ENCODE measurements at regions not wholly inside any gene's neighbourhood (a gene's known extent, or its start where the extent isn't known, plus 50 kb on each side); places are given as distances from the start of the nearest gene placed in this dataset.

- peaks cover 0 to 3% (median 0%) of the 10 kb centered on the region in 4 donors for H3K9me3 ChIP-seq
- H3K4me3 ChIP-seq, result no peak overlapping the region
- no peaks in the 10 kb centered on the region for H3K4me1 ChIP-seq
- 61 to 71% methylated on average over 4 of the region's 4 CpGs for WGBS, 2 donors
- H3K27me3 ChIP-seq, result no peaks in the 10 kb centered on the region
- no peaks in the 10 kb centered on the region for H3K36me3 ChIP-seq
- DNase-seq (ENCODE audit: low spot score in 2 of 2), result no peak
- TF ChIP-seq EP300 (IDR thresholded peaks at IDR 0.05) (no peak), POLR2A (IDR thresholded peaks at IDR 0.05) (no peak), CTCF (IDR thresholded peaks at IDR 0.05) (no peak)
- H3K27ac ChIP-seq, result no peak overlapping the region
Observed at GRCh38 chr5:153299891-153300290, 190.6 kb upstream of the GRIA1 start.

- H3K4me3 ChIP-seq, result no peak overlapping the region
- DNase-seq (ENCODE audit: low spot score in 2 of 2), result no peak
- WGBS, 2 donors, result 36 to 40% methylated on average over 1 of the region's 1 CpG
- TF ChIP-seq EP300 (IDR thresholded peaks at IDR 0.05) (no peak), POLR2A (IDR thresholded peaks at IDR 0.05) (no peak), CTCF (IDR thresholded peaks at IDR 0.05) (no peak)
- H3K4me1 ChIP-seq, result no peaks in the 10 kb centered on the region
- no peak overlapping the region for H3K27ac ChIP-seq
- H3K9me3 ChIP-seq, result no peaks in the 10 kb centered on the region
- no peaks in the 10 kb centered on the region for H3K27me3 ChIP-seq
- no peaks in the 10 kb centered on the region for H3K36me3 ChIP-seq
Observed at GRCh38 chr5:153308282-153308681, 182.2 kb upstream of the GRIA1 start.

GRCh38 chr5:153318556-153318955 lies 171.9 kb upstream of the GRIA1 start:
- H3K4me1 ChIP-seq, result no peaks in the 10 kb centered on the region
- TF ChIP-seq CTCF (IDR thresholded peaks at IDR 0.05) (no peak), EP300 (IDR thresholded peaks at IDR 0.05) (no peak), POLR2A (IDR thresholded peaks at IDR 0.05) (no peak)
- DNase-seq (ENCODE audit: low spot score in 2 of 2), result no peak
- no peak overlapping the region for H3K4me3 ChIP-seq
- H3K9me3 ChIP-seq, result no peaks in the 10 kb centered on the region
- no peaks in the 10 kb centered on the region for H3K27me3 ChIP-seq
- 71 to 73% methylated on average over 4 of the region's 4 CpGs for WGBS, 2 donors
- no peaks in the 10 kb centered on the region for H3K36me3 ChIP-seq
- no peak overlapping the region for H3K27ac ChIP-seq

GRCh38 chr5:153321478-153321877 lies 169.0 kb upstream of the GRIA1 start:
- H3K4me1 ChIP-seq, result no peaks in the 10 kb centered on the region
- H3K36me3 ChIP-seq, result no peaks in the 10 kb centered on the region
- no peak for DNase-seq (ENCODE audit: low spot score in 2 of 2)
- H3K4me3 ChIP-seq, result no peak overlapping the region
- no peaks in the 10 kb centered on the region for H3K9me3 ChIP-seq
- 88 to 95% methylated on average over 1 of the region's 1 CpG for WGBS, 2 donors
- TF ChIP-seq CTCF (IDR thresholded peaks at IDR 0.05), result no peak
- no peak for TF ChIP-seq POLR2A (IDR thresholded peaks at IDR 0.05)
- no peak for TF ChIP-seq EP300 (IDR thresholded peaks at IDR 0.05)
- H3K27me3 ChIP-seq, result no peaks in the 10 kb centered on the region
- H3K27ac ChIP-seq, result no peak overlapping the region

- Histone ChIP-seq H3K9me3 (no peaks in the 10 kb centered on the region), H3K27ac (no peak overlapping the region), H3K4me1 (no peaks in the 10 kb centered on the region), H3K4me3 (no peak overlapping the region), H3K27me3 (no peaks in the 10 kb centered on the region), H3K36me3 (no peaks in the 10 kb centered on the region)
- 60 to 74% methylated on average over 3 of the region's 3 CpGs for WGBS, 2 donors
- no peak for DNase-seq (ENCODE audit: low spot score in 2 of 2)
- TF ChIP-seq EP300 (IDR thresholded peaks at IDR 0.05) (no peak), POLR2A (IDR thresholded peaks at IDR 0.05) (no peak), CTCF (IDR thresholded peaks at IDR 0.05) (no peak)
Observed at GRCh38 chr5:153340139-153340538, 150.3 kb upstream of the GRIA1 start.
